C4-2B (cell line): ENCODE measurements at regions not wholly inside any gene's neighbourhood (a gene's known extent, or its start where the extent isn't known, plus 50 kb on each side); places are given as distances from the start of the nearest gene placed in this dataset.

Experiments used
- H3K27ac ChIP-seq: fragments of 450-650 bp; 2 replicates; pipeline ENCODE4 v1.5.1; 2017
- ZFX ChIP-seq: fragments of 450-650 bp; IDR thresholded peaks from 2 replicates; pipeline ENCODE4 v1.6.1; 2017
- TF ChIP-seq, protein P1 (sequence below): fragments of 450-650 bp; conservative IDR thresholded peaks from 2 replicates; pipeline ENCODE4 v1.5.1; 2017; ENCODE audit warnings: mild to moderate bottlenecking

DNA sequence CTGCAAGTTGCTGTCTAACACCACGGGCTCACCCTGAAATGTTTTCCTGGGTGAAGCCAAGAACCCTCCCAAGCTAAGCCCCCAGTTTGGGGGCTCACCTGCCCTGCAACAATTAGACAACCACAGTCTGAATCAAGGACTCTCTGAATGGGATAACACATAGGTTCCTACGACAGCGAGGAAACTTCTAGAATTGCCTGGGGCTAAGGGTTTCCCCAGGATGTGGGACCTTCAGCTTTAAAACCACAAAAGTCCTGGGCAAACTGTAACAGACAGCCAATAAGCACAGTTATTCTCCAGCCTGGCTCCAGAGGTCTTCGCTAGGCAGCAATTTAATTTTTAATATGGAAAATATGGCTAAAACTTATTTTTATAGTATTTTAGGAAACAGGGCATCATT is 162.6 kb downstream of the PRKX start:
- TF ChIP-seq, protein P1, sequence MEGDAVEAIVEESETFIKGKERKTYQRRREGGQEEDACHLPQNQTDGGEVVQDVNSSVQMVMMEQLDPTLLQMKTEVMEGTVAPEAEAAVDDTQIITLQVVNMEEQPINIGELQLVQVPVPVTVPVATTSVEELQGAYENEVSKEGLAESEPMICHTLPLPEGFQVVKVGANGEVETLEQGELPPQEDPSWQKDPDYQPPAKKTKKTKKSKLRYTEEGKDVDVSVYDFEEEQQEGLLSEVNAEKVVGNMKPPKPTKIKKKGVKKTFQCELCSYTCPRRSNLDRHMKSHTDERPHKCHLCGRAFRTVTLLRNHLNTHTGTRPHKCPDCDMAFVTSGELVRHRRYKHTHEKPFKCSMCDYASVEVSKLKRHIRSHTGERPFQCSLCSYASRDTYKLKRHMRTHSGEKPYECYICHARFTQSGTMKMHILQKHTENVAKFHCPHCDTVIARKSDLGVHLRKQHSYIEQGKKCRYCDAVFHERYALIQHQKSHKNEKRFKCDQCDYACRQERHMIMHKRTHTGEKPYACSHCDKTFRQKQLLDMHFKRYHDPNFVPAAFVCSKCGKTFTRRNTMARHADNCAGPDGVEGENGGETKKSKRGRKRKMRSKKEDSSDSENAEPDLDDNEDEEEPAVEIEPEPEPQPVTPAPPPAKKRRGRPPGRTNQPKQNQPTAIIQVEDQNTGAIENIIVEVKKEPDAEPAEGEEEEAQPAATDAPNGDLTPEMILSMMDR: no peak
- no peak for TF ChIP-seq ZFX
- H3K27ac ChIP-seq: no peak overlapping the region

DNA sequence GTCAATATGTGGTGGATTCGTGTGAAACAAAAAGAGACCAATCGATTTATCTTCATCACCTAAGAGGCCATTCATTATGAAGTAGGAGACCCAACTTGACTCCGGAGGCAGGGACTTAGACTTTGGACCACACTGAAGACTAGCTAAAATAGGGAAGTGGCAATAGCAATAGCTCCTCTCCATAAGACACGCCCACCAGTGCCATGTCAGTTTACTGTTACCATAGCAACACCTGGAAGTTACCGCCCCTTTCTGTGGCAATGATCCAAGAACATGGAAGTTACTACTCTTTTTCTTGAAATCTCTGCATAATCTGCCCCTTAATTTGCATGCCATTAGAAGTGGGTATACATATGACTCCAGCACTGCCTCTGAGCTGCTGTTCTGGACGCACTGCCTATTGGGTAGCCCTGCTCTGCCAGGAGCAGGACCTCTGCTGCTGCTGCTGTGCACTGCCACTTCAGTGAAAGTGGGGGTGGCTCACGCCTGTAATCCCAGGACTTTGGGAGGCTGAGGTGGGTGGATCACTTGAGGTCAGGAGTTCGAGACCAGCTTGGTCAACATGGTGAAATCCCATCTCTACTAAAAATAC is 163.2 kb downstream of the PRKX start:
- H3K27ac ChIP-seq: no peak overlapping the region
- TF ChIP-seq ZFX: no peak
- TF ChIP-seq, protein P1: no peak

DNA sequence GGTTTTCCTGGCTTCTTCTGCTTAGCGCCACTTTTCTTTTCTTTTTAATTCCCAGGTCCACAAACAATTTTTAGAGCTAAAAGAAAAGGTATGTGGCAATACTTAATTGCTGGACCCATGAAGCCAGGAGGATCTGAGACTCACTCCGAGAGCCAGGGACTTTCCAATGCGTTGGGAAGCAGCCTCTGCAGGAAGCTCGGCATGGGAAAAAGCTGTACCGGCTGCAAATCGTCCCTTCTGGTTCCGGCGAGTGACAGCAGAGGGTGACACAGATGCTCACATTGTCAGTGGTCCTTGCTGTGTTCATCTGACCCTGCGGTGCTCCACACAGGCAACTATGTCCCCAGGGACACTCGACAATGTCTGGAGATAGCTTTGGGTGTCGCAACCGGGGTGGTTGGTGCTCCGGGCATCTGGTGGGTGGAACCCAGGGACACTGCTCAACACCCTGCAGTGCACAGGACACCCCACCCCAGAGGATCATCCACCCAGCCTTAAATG is 164.0 kb downstream of the PRKX start:
- H3K27ac ChIP-seq: no peak overlapping the region
- TF ChIP-seq, protein P1: no peak
- TF ChIP-seq ZFX: no peak

DNA sequence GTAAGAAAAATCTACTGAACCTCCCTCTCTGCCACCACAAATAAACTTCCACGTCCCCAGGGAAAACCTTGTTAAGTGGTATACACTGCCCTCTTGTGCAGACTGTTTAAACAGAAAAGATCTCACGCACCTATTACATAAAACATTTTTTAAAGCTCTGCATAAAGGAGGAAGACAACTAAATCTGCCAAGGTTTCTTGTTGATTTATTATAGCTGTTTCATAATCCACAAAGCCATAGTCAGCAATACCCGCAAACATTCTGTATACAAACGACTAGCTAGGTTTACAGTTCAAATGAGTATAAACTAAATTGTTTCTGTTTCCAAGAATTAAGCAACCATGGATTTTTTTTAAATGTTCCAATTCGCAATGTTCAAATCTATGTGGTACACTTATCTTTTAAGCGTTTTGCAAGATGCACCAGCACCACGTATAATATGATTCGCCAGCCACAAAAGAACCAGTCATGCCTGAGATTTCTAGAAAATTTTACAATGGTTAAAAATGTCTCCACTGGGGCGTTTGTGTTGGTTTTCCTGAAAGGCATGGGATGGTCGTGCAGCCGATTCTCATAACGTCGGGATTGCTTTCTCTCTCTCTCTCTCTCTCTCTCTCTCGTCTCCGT is 164.6 kb downstream of the PRKX start:
- TF ChIP-seq, protein P1: peak; percentile 30
- no peak for TF ChIP-seq ZFX
- no peak overlapping the region for H3K27ac ChIP-seq

DNA sequence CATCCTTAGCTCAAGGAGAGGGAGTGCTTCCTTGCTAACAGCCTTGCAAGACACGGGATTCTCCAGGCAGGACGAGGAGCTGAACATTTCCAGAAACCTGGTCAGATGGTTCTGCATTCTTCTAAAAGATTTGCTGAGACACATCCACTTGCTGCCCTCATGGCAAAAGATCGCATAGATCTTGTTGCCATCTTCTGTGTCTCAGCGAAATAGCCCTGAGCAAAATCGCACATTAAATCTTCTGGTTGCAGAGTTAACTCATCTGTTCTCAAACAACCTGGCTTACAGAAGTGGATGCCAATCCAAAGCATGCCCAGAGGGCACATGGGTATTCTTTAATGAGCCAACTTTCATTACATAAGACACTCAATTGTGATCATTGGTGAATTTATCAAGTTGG is 167.5 kb downstream of the PRKX start:
- TF ChIP-seq, protein P1: no peak
- no peak for TF ChIP-seq ZFX
- H3K27ac ChIP-seq: no peak overlapping the region

DNA sequence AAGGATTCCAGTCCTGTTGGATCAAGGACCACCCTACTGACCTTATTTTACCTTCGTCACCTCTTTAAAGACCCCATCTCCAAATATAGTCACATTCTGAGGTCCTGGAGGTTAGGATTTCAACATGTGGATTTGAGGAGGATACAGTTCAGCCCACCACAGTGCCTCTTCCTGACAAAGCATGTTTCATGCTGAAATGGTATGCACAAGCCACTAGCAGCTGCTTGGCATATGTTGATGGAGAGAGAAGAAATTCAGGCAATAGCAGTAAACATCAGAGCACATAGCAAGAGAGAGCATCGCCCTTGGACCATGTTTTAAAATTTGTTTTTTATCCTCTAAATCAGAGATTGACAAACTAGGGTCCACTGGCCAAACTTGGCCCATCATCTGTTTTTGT is 172.1 kb downstream of the PRKX start:
- H3K27ac ChIP-seq: no peak overlapping the region
- TF ChIP-seq ZFX: no peak
- TF ChIP-seq, protein P1: no peak

DNA sequence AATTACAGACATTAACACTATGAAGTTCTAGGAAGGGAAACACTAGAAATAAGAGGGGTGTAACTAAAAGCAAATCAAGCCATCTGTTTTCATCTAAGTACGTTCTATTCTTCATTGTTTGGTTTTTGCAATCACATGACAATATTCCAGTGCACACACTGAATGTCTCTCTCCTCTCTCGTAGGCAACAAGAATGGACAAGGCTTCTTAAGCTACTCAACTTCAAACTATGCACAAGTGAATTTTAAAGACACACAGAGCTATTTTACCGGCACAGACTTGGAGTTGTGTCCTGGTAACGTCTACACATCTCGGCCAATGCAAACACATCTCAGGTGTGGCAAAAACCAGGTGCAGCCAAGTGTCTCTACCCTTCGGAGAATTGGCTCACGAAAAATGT is 173.3 kb downstream of the PRKX start:
- no peak overlapping the region for H3K27ac ChIP-seq
- TF ChIP-seq, protein P1: no peak
- no peak for TF ChIP-seq ZFX
